Spleen (tissue), 7 donors: ENCODE measurements at regions not wholly inside any gene's neighbourhood (a gene's known extent, or its start where the extent isn't known, plus 50 kb on each side); places are given as distances from the start of the nearest gene placed in this dataset.

ENCODE experiments used
- POLR2A ChIP-seq, 3 donors: fragments of 450-650 bp; IDR thresholded peaks; one replicate each; pipeline ENCODE4 v1.5.1; 2017; ENCODE audit warnings: antibody characterized with exemption in 3 of 3, mild to moderate bottlenecking in 1 of 3
- POLR2AphosphoS5 ChIP-seq, 3 donors: sonication (generic); formaldehyde crosslinking; IDR thresholded peaks; one replicate each; pipeline ENCODE4 v1.5.1; 2017; ENCODE audit warnings: antibody characterized with exemption in 3 of 3
- TF ChIP-seq, protein P1 (sequence below), 11 experiments: fragments of 200-600 bp in 7 of 11; fragments of 450-650 bp in 4 of 11; sonication (generic) in 4 of 11; IDR thresholded peaks in 8 of 11; conservative IDR thresholded peaks in 3 of 11; 1 replicate in 7 of 11; 2 replicates in 4 of 11; pipeline versions ENCODE4 v1.4.0 to v1.8.0; 2016 to 2021; ENCODE audit warnings: antibody characterized with exemption in 11 of 11, inconsistent platforms in 4 of 11, mild to moderate bottlenecking in 1 of 11
- donor health status: DM: no; HTN: no; CAD: no; lungs with moderate emphysema.
- donor health status: DM: no; HTN: no; CAD: no.
- donor health status: DM: no; HTN: no; CAD: no.

DNA sequence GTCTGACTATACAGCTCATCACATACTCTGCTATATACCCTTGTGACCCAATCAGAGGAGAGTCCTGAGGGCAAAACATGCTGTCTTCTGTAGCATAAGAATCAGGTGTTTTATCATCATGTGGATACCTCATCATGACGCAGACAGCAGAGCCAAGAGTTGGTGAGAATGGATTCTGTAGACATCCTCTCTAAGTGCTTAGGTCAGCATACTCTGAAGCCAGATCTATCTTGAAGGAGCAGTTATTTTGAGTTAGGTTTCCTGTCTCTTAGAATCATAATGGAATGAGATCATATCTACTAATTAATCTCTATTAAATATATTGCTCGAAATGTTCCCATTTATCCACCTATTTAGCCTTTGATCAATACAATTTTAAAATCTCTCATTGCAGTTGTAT lies 190.2 kb upstream of the KCNH7 start:
- TF ChIP-seq, protein P1, sequence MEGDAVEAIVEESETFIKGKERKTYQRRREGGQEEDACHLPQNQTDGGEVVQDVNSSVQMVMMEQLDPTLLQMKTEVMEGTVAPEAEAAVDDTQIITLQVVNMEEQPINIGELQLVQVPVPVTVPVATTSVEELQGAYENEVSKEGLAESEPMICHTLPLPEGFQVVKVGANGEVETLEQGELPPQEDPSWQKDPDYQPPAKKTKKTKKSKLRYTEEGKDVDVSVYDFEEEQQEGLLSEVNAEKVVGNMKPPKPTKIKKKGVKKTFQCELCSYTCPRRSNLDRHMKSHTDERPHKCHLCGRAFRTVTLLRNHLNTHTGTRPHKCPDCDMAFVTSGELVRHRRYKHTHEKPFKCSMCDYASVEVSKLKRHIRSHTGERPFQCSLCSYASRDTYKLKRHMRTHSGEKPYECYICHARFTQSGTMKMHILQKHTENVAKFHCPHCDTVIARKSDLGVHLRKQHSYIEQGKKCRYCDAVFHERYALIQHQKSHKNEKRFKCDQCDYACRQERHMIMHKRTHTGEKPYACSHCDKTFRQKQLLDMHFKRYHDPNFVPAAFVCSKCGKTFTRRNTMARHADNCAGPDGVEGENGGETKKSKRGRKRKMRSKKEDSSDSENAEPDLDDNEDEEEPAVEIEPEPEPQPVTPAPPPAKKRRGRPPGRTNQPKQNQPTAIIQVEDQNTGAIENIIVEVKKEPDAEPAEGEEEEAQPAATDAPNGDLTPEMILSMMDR (IDR thresholded peaks at IDR 0.05 in 8 of 11, conservative IDR thresholded peaks at IDR 0.05 in 3 of 11), result no peak
- TF ChIP-seq POLR2A (IDR thresholded peaks at IDR 0.05), result no peak
- TF ChIP-seq POLR2AphosphoS5 (IDR thresholded peaks at IDR 0.05), result no peak
